Astrocyte (in vitro differentiated cells and primary cell): ENCODE measurements at regions not wholly inside any gene's neighbourhood (a gene's known extent, or its start where the extent isn't known, plus 50 kb on each side); places are given as distances from the start of the nearest gene placed in this dataset.

Experiments
- DNase-seq: peaks from one replicate; pipeline ENCODE4 v3.0.0-alpha.2; 2010; ENCODE audit warnings: low read depth
- FAIRE-seq: peaks from 2 replicates; lab custom pipeline; 2011; peaks lifted over from hg19 to GRCh38; lab: Jason Lieb, UNC
- H2AFZ ChIP-seq: 2 replicates; pipeline ENCODE4 v1.6.0; 2012; ENCODE audit warnings: low read depth, low read length, inconsistent platforms
- H3K27ac ChIP-seq: 2 replicates; pipeline ENCODE4 v1.5.1; 2011; ENCODE audit warnings: low read depth, low read length, inconsistent platforms
- H3K27me3 ChIP-seq: 2 replicates; pipeline ENCODE4 v1.6.0; 2011; ENCODE audit warnings: low read length, inconsistent platforms; ENCODE audit not compliant: insufficient read depth
- H3K36me3 ChIP-seq: 2 replicates; pipeline ENCODE4 v1.5.1; 2011; ENCODE audit warnings: low read length, inconsistent platforms; ENCODE audit not compliant: insufficient read depth
- H3K4me1 ChIP-seq: 2 replicates; pipeline ENCODE4 v1.5.1; 2011; ENCODE audit warnings: low read length, inconsistent platforms; ENCODE audit not compliant: insufficient read depth
- H3K4me2 ChIP-seq: 2 replicates; pipeline ENCODE4 v1.6.0; 2012; ENCODE audit warnings: low read length, inconsistent platforms
- H3K4me3 ChIP-seq: 2 replicates; pipeline ENCODE4 v1.5.1; 2011; ENCODE audit warnings: low read depth, mild to moderate bottlenecking, low read length, inconsistent platforms; ENCODE audit not compliant: insufficient read depth
- H3K79me2 ChIP-seq: 2 replicates; pipeline ENCODE4 v1.6.0; 2012; ENCODE audit warnings: mild to moderate bottlenecking, low read length, inconsistent platforms; ENCODE audit not compliant: insufficient read depth
- H3K9ac ChIP-seq: 2 replicates; pipeline ENCODE4 v1.6.0; 2012; ENCODE audit warnings: mild to moderate bottlenecking, low read length, inconsistent platforms
- H3K9me3 ChIP-seq: 2 replicates; pipeline ENCODE4 v1.5.1; 2012; ENCODE audit warnings: low read depth, mild to moderate bottlenecking, low read length, inconsistent platforms; ENCODE audit not compliant: insufficient read depth
- H4K20me1 ChIP-seq: 2 replicates; pipeline ENCODE4 v1.6.0; 2012; ENCODE audit warnings: low read length, inconsistent platforms; ENCODE audit not compliant: insufficient read depth
- H3K27ac Mint-ChIP-seq: one replicate; pipeline ENCODE4 v1.8.0; 2021; ENCODE audit warnings: mild to moderate bottlenecking, mixed read lengths; ENCODE audit not compliant: unreplicated experiment
- H3K27me3 Mint-ChIP-seq: one replicate; pipeline ENCODE4 v1.8.0; 2021; ENCODE audit warnings: low read depth, mixed read lengths; ENCODE audit not compliant: unreplicated experiment
- H3K36me3 Mint-ChIP-seq: one replicate; pipeline ENCODE4 v1.8.0; 2021; ENCODE audit warnings: low read depth, mixed read lengths; ENCODE audit not compliant: unreplicated experiment
- H3K4me1 Mint-ChIP-seq: one replicate; pipeline ENCODE4 v1.8.0; 2021; ENCODE audit warnings: low read depth, mixed read lengths; ENCODE audit not compliant: unreplicated experiment
- H3K4me3 Mint-ChIP-seq: one replicate; pipeline ENCODE4 v1.8.0; 2021; ENCODE audit warnings: mild to moderate bottlenecking, moderate library complexity, mixed read lengths; ENCODE audit not compliant: unreplicated experiment
- H3K9me3 Mint-ChIP-seq: one replicate; pipeline ENCODE4 v1.8.0; 2021; ENCODE audit warnings: mild to moderate bottlenecking, mixed read lengths; ENCODE audit not compliant: unreplicated experiment
- CTCF ChIP-seq: IDR thresholded peaks from 2 replicates; pipeline ENCODE4 v1.5.1; 2011; ENCODE audit warnings: low read depth, mild to moderate bottlenecking, inconsistent platforms, low read length, moderate library complexity; ENCODE audit not compliant: insufficient read depth
- EZH2 ChIP-seq: IDR thresholded peaks from 2 replicates; pipeline ENCODE4 v1.6.1; 2012; ENCODE audit warnings: mild to moderate bottlenecking, low read length, inconsistent platforms; ENCODE audit not compliant: insufficient read depth

GRCh38 chrX:76657499-76657898 is 230.0 kb downstream of the MAGEE1 start:
- no peaks in the 10 kb centered on the region for H3K27me3 ChIP-seq

More at GRCh38 chrX:76657499-76657898, 230.0 kb downstream of the MAGEE1 start:
- no peaks in the 10 kb centered on the region for H3K36me3 Mint-ChIP-seq
- no peaks in the 10 kb centered on the region for H3K4me1 Mint-ChIP-seq
- TF ChIP-seq CTCF, result no peak
- TF ChIP-seq EZH2, result no peak
- H3K4me3 Mint-ChIP-seq, result no peak overlapping the region
- Histone ChIP-seq H3K4me2 (no peak overlapping the region), H3K79me2 (no peaks in the 10 kb centered on the region), H3K9ac (no peak overlapping the region), H3K4me3 (no peak overlapping the region), H3K4me1 (no peaks in the 10 kb centered on the region), H3K27ac (no peak overlapping the region), H2AFZ (no peak overlapping the region), H3K36me3 (no peaks in the 10 kb centered on the region), H4K20me1 (no peaks in the 10 kb centered on the region), H3K9me3 (no peaks in the 10 kb centered on the region)
- FAIRE-seq, result peak; percentile 96
- H3K9me3 Mint-ChIP-seq, result no peaks in the 10 kb centered on the region
- H3K27me3 Mint-ChIP-seq, result no peaks in the 10 kb centered on the region
- no peak overlapping the region for H3K27ac Mint-ChIP-seq
- DNase-seq, result no peak
